Vagina (tissue), 2 donors: ENCODE measurements at regions not wholly inside any gene's neighbourhood (a gene's known extent, or its start where the extent isn't known, plus 50 kb on each side); places are given as distances from the start of the nearest gene placed in this dataset.

ENCODE experiments used
- POLR2AphosphoS5 ChIP-seq, 2 donors: sonication (generic); formaldehyde crosslinking; IDR thresholded peaks; one replicate each; pipeline ENCODE4 v1.9.0; 2017; ENCODE audit warnings: antibody characterized with exemption in 2 of 2, mild to moderate bottlenecking in 2 of 2, low read depth in 1 of 2; ENCODE audit not compliant: insufficient read depth in 1 of 2
- TF ChIP-seq, protein P1 (sequence below), 3 experiments: fragments of 450-650 bp in 2 of 3; fragments of 200-600 bp in 1 of 3; sonication (generic) in 1 of 3; IDR thresholded peaks; one replicate each; pipeline ENCODE4 v1.5.1; 2017 to 2019; ENCODE audit warnings: antibody characterized with exemption in 3 of 3, mild to moderate bottlenecking in 2 of 3, moderate library complexity in 2 of 3

DNA sequence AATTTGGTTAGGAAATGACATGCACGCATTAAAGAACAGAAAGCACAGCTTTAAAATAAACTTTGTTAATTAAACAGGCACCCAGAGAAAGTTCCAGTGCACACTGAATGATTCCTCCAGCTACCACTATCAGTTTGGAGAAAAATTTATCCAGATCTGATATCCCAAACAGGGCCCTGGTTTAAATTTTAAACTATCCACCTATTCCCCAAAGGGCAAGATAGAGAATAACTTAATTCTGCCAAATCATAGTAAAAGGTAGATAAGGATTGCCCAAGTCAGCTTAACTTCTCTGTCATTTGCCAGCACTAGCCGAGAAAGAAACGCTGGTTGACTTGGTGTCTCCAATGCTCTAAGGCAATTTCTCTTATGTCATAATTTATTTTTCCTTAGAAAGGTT lies 321.9 kb upstream of the PKDCC start:
- TF ChIP-seq, protein P1, sequence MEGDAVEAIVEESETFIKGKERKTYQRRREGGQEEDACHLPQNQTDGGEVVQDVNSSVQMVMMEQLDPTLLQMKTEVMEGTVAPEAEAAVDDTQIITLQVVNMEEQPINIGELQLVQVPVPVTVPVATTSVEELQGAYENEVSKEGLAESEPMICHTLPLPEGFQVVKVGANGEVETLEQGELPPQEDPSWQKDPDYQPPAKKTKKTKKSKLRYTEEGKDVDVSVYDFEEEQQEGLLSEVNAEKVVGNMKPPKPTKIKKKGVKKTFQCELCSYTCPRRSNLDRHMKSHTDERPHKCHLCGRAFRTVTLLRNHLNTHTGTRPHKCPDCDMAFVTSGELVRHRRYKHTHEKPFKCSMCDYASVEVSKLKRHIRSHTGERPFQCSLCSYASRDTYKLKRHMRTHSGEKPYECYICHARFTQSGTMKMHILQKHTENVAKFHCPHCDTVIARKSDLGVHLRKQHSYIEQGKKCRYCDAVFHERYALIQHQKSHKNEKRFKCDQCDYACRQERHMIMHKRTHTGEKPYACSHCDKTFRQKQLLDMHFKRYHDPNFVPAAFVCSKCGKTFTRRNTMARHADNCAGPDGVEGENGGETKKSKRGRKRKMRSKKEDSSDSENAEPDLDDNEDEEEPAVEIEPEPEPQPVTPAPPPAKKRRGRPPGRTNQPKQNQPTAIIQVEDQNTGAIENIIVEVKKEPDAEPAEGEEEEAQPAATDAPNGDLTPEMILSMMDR (IDR thresholded peaks at IDR 0.05), result no peak
- TF ChIP-seq POLR2AphosphoS5 (IDR thresholded peaks at IDR 0.05; ENCODE audit: insufficient read depth in 1 of 2, low read depth in 1 of 2), result no peak
